ENCODE measurements at regions not wholly inside any gene's neighbourhood (a gene's known extent, or its start where the extent isn't known, plus 50 kb on each side); places are given as distances from the start of the nearest gene placed in this dataset.

DNA sequence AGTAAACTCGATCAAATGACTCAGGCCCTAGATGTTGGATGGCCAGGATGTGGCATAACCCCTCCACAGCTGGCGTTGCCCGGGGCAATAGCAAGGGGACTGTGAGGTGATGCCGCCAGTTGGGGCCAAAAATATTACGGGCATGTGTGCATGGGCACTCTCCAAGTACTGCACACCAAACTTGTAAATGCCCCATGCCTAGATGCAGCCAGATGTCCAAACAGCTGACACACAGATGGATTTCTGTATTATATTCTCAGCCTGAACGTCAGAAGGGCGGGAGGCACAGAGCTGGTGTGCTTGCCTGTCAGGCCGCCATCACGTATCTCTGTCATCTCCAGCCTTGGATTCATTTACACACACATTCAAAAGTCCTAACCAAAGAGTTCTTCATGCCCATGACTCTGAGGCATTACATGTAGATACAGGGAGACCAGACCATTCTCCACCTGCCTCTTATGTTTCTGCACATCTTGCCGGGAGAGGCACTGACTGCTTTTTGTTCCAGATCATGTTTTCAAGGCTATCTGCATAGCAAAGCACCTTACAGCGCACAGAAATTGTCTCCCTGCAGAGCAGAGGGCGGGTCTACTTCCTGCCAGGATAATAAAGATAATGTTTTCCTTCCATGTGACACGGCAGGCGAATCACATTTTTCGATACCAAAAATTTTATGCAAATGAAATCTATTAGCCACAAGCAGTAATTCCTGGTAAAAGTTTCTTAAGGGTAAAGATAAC is 200.9 kb upstream of the ADAMTS16 start:
- no peak for DNase-seq

GRCh38 chr5:4941161-4941560 is 199.0 kb upstream of the ADAMTS16 start:
- no peak for DNase-seq

DNA sequence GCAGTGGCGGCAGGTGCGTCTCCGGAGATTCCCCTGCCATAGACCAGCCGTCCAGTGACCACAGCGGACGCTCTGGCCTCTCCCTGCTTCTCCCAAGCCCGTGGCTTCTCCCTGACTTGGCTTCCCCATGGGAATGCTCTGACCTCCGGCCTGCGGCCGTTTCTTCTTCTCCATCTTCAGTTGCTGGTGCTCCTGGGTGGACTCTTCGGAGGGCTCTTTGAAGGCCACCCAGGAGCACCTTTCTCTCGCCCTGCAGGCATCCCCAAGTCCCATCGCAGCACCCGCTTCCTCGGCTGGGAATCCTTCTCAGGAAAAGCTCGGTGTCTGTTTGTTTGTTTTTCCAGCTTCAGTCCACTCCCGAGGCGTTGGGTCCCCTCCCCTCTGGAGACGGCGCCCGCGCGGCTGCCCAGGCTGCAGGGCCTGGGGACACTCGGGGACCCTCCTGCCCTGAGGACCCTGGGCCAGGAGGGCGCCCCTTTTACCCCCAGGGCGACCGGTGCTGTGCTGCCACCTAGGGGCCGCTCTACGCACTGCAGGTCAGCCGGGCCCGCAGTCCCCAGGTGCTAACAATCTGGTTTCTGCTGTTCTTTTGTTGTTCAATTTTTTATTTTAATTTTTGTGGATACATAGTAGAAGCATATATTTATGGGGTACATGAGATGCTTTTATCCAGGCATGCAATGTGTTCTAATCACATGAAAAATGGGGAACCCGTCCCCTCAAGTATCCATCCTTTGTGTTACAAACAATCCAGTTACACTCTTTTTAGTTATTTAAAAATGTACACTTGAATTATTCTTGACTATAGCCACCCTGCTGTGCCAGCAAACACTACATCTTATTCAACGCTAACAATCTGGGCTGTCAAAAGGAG is 197.9 kb upstream of the ADAMTS16 start:
- peak; percentile 0 to 2 for DNase-seq

DNA sequence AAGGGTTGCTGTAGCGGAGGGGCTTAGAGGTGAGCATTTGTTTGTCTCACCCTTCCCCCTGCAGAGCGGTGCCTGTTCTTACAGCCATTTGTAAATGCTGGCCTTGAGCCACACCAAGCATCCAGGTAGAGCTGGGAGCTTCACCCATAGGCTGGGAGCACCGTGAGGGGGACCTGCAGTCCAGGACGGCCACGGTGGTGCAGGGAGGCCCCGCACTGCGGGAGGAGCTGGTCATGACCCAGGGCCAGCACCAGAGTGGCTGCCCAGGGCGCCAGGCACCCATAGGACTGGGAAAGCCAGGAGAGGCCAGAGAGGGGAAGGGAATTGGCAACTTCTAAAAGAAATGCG is 197.3 kb upstream of the ADAMTS16 start:
- DNase-seq = no peak

- DNase-seq = no peak
These were observed 194.8 kb upstream of the ADAMTS16 start for GRCh38 chr5:4945296-4945695.

DNA sequence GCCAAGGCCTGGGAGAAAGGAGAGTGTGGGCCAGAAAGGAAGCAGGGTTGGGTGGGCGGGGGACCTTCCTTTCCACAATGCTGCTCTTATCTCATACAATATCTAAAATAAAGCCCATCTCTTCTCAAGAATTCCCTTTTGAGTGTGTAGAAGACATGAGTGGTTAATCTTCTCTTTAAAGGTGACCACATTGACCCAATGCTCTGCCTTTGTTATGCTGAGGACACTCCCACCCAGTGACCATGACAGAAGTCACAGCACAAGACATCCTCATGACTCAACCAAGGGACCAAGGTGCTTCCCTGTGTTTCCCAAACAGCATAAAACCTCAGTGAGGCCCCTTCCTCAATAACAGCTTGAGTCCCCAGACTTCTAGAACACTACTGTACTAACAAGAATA is 193.0 kb upstream of the ADAMTS16 start:
- DNase-seq = no peak

DNA sequence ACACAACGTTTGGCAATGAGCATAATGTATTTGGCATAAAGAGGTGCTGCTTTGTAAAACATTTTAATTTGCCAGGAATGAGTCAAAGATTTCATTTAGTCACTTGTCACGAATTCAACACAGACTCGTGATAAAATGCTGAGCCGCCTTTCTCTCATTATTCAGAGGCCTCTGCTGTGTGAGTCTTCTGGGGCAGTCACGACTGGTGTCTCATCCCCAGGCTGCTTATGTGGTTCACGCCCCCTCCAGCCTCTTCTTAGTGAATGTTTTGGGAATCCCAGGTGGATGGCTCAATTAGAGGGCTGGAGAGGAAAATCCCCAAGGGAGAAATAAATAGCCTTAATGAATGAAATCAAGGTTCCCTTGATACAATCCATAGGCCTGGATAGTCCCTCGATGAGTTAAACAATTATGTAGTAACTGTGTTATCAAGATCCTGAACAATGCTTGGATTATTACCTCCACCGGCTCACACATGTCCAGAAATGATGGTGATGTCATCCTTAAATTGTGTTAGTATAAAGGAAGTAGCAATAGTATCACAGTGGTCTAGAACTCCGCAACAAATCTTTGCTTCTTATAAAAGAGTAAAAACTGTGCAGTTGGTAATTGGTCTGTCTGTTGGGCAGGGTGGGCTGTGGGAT is 192.1 kb upstream of the ADAMTS16 start:
- DNase-seq = no peak

- no peak for DNase-seq
These were observed 191.0 kb upstream of the ADAMTS16 start for GRCh38 chr5:4949108-4949507.

DNA sequence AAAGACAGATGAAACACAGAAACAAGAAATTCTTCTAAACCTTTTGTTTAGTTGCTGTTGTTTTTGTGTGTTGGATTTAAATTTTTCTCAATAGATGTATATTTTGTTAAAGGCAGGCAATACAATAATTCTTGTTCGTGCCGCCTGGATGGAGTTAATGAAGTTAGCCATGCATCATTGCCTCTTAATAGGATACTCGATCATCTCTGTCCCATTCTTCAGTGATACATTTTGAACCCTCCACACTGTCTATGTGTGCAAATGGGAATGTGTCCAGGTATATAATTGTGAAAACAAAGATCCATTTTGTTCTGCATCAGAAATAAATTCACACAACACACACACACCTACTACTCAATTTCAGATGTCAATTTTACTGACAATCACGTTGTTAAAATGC is 186.6 kb upstream of the ADAMTS16 start:
- no peak for DNase-seq

DNA sequence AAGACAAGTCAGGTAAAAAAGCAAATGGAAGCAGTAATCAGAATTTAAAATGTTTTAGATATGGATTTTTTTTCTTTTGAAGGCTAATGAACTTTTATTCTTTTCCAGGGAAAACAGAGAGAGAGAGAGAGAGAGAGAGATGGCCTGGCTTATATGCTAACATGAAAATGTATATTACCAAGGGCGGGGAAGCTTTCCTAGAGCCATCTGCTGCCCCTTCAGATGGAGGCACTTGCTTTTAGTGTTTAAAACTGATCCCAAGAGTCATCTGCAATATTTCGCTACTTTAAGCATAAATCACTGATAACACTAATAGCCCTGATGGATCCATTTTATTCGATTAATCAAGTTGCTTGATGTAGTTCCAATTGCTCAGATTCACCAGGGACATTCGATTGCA is 186.1 kb upstream of the ADAMTS16 start:
- no peak for DNase-seq

- no peak for DNase-seq
These were observed 176.9 kb upstream of the ADAMTS16 start for GRCh38 chr5:4963265-4963664.

- no peak for DNase-seq
These were observed 170.8 kb upstream of the ADAMTS16 start for GRCh38 chr5:4969351-4969750.

- no peak for DNase-seq
These were observed 170.0 kb upstream of the ADAMTS16 start for GRCh38 chr5:4970171-4970570.

GRCh38 chr5:4976902-4977301 is 163.2 kb upstream of the ADAMTS16 start:
- DNase-seq = no peak

GRCh38 chr5:4977416-4978110 is 162.6 kb upstream of the ADAMTS16 start:
- DNase-seq = no peak

DNA sequence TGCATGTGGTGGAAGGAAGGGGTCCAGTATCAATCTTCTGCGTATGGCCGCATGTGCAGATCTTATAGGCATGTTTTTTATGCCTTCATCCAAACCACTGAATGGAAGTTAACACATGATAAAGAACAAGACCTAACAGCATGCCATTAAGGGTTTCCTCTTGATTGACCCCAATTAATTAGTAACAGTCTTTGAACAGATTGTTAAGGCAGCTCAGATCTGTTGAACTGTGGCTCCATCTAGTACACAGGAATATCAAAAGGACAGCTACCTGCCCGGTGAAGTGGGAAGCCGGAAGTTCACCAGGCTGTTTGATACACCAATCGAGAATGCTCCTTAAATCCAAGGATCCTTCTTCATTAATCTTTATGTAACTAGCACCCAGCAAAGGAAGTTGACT is 159.9 kb upstream of the ADAMTS16 start:
- DNase-seq = no peak

DNA sequence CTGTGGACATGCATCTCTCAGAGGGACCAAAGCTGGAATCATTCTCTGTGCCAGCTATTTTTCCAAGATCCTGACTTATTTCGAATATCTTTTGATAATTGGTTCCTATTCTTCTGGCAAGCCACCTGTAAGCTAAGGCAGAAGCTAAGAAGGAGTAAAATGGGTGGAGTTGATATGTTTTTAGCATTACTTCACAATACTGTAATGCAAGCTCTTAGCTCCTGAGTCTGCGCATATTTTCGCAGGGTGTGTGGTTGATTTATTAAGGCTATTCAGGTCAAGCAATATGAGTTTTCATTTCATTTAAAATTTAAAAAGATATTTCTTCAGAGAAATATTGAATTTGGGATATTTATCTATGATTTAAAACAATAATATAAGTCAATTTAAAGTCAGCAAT is 158.5 kb upstream of the ADAMTS16 start:
- DNase-seq = no peak

DNA sequence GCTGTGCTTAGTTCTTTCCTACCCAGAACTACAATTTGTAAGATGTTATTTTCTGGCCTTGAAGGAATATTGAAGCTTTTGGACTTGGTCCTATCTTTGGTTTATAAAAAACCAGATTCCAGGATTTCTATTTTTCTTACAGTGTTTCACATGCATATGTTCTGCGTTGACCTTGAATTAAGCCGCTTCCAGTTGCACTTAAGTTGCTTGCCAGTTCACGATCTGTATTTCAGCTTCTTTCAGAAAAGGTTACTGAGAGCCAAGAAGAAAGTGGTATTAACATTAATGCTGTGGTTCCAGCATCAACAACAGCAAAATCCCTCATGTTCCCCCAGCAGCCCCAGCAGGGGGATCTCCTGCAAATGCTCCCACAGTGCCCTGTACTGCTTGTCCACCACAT is 156.4 kb upstream of the ADAMTS16 start:
- DNase-seq = no peak

GRCh38 chr5:4984461-4984860 is 155.7 kb upstream of the ADAMTS16 start:
- DNase-seq = no peak

DNA sequence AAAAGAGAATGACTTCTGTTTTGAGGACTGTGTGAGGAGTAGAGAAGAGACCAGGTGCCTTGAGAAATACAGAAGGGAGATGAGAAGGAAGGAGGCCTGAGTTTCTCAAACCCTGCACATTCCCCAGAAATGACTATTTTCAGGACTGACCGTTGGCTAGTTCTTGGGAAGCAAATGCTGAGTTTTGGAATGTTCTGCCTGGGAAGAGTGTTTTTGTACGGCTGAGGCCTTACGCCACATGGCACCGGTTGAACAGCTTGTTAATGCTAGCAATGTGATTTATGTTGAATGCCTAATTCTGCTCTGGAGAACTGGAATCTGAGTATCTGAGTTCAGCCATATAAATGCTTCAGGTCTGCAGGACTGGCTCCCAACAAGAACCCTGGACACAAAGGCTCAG is 152.7 kb upstream of the ADAMTS16 start:
- no peak for DNase-seq

DNA sequence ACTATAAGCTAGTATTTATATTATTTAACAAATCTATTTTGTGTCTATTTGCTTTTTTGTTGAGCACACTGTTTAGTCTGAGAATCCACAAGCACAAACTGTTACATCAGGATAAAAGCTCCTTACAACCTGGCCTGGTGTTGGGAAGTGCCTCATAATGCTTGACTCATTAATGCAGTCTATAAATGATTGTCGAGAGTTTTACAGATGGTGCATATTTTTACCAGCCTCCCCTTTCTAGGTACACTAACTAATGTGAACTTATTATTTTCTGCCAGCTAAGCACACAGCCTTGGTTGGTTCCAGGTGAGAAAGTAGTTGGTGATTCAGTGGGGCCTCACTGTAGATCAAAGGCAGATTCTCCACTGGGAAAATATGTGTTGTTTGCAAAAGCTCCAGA is 151.0 kb upstream of the ADAMTS16 start:
- no peak for DNase-seq

DNA sequence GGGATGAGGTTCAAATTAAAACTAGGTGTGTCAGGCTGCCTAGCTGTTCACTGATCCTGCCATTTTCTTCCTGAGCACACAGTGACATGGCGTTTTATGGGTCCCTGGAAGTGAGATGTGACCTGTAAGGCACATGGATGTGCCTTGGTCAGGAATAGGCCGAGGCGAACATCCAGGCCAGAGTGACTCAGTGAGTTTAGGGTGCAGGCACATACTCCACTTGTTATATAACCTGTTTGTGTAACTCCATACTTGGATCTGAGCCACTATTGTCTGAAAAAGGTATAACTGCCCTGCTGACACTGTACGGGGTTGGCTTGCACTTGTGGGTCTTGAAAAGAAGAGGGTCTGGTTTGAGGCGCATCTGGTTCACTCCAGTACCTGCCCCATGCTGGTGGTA is 150.1 kb upstream of the ADAMTS16 start:
- DNase-seq = no peak

Data from right lung (tissue), 2 donors.